M059J (cell line): ENCODE measurements at regions not wholly inside any gene's neighbourhood (a gene's known extent, or its start where the extent isn't known, plus 50 kb on each side); places are given as distances from the start of the nearest gene placed in this dataset.
"Not testable (repeated sequence)": the region's sequence is repeated elsewhere in the genome, so short reads cannot be mapped to it uniquely, and the experiment has no call there.

Source experiments
- DNase-seq: peaks from one replicate; pipeline ENCODE4 v3.0.0-alpha.2; 2012; ENCODE audit warnings: low read depth

DNA sequence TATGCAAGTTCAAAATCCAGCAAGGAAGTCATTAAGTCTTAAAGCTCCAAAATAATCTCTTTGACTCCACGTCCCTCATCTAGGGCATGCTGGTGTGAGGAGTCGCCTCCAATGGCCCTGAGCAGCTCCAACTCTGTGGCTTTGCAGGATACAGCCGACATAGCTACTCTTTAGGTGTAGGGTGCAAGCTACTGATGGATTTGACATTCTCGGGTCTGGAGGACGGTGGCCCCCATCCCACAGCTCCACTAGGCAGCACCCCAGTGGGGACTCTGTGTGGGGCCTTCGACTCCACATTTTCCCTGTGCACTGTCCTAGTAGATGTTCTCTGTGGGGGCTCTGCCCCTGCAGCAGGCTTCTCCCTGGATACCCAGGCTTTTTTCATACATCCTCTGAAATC lies 333.2 kb upstream of the FGF13 start:
- DNase-seq, result no peak

GRCh38 chrX:139039041-139039440 lies 327.5 kb upstream of the FGF13 start:
- no peak for DNase-seq

DNA sequence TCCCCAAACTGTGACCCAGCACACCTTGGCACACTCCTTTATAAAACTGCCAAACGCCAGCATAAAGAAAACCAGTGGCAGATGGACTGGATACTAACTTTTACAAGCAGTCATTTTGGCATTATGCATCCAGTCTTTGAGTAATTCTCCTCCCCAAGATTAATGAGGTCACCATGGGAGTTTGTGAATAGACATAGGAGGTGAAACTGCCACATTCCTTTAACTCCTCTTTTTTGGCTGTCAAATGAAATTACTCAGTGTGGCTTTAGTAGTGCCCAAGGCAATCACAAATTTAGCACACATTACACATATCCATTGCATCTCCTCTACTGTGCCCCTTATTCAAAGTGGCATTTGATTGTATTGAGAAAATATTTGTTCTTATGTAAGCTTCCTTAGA lies 315.3 kb upstream of the FGF13 start:
- peak; percentile 84 for DNase-seq

DNA sequence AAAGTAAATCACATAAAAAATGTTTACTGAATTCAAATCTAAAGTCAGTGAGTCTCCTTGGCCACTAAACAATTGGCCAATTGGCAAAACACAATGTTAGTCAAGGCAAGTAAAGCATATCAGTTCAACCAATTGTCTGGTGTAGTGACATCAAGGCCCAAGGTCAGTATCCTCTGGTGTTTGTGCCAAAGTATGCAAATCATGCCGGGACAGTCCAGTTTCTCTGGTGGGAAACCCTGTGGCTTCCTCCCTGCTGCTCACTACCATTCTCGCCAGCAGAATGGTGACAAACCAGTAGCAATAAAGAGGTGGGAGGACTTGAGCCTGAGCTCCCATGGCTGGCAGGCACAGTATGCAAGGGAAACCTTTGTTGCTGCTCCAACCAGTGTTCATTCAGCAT lies 314.9 kb upstream of the FGF13 start:
- no peak for DNase-seq

GRCh38 chrX:139025816-139026215 lies 314.3 kb upstream of the FGF13 start:
- DNase-seq, result peak; percentile 20

DNA sequence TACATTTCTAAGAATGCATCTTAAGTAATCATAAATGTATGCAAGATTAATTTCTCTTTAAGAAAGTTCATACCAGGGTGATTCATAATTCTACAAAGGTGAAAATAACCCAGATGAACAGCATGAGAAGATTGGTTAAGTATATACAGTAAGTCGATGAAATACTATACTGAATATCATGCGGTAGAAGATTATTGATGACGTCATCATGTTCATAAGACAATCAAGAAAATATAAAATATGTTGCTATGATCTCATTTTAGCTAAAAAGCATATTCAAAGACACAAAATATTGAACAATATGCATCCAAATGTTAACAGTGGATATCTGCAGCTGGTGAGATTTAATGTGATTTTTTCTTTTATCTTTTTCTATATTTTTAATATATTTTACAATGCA lies 312.0 kb upstream of the FGF13 start:
- DNase-seq, result no peak

DNA sequence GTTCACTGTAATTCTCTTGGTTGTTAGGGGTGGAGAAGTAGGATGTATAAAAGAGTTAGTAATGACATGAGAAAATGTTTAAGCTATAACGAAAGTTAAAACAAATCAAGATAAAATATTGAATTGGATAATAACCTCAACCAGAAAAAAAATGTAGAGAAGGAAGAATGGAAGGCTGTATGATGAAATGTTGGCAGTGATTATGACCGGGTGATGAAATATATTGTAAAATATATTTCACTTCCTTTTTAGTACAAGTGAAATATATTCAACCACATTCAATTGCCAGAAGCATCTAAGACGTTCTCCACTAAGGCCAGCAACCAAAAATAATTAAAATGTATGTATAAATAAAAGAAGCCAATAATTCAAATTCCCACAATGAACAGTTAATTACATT lies 309.3 kb upstream of the FGF13 start:
- no peak for DNase-seq

DNA sequence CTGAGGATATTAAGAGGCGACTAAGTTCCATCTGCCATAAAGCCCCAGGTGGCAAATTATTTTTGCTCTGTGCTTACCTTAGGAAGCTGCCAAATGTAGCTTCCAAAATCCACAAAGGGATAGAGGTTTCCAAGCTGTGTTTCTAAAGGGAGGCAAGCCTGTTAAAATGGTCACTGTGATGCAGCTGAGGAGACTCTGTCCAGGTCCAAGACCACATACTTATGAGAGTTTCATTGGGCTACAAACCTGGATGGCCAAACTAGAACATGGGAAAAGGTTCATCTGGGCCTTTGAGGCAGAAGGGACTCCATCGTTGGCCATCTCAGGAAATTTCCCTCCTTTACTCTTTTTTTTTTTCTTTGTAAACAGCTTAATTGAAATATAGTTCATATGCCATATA lies 306.9 kb upstream of the FGF13 start:
- no peak for DNase-seq

DNA sequence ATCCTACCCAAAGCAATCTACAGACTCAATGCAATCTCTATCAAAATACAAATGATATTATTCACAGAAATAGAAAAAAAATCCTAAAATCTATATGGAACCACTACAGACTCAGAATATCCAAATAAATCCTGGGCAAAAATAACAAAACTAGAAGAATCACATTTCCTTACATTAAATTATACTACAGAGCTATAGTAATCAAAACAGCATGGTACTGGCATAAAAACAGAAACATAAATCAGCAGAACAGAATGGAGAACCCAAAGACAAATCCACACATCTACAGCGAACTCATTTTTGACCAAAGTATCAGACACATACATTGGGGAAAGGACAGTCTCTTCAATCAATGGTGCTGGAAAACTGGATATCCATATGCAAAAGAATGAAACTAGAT lies 304.1 kb upstream of the FGF13 start:
- DNase-seq, result no peak

DNA sequence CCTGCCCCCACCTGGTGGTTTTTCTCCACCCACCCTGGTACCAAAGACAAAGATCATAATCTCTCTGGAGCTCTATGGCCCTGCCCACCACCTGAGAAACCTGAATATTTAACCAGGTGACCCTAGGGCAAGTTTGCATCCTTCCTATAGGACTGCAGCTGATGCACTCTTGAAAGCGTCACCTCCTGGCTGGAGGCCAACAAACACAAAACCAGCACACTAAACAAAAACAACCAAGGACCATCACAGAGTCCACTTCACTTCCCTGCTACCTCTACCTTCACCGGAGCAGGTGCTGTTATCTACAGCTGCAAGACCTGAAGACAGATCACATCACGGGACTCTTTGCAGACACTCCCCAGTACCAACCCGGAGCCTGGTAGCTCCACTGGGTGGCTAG lies 296.7 kb upstream of the FGF13 start:
- DNase-seq, result no peak

DNA sequence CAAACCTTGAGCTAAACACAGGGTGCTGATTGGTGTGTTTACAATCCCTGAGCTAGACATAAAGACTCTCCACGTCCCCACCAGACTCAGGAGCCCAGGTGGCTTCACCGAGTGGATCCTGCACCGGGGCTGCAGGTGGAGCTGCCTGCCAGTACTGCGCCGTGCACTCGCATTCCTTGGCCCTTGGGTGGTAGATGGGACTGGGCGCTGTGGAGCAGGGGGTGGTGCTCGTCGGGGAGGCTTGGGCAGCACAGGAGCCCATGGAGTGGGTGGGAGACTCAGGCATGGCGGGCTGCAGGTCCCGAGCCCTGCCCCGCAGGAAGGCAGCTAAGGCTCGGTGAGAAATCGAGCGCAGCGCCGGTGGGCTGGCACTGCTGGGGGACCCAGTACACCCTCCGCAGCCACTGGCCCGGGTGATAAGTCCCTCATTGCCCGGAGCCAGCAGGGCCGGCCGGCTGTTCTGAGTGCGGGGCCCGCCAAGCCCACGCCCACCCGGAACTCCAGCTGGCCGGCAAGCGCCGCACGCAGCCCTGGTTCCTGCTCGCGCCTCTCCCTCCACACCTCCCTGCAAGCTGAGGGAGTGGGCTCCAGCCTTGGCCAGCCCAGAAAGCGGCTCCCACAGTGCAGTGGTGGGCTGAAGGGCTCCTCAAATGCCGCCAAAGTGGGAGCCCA lies 292.5 kb upstream of the FGF13 start:
- DNase-seq, result not testable (repeated sequence)

DNA sequence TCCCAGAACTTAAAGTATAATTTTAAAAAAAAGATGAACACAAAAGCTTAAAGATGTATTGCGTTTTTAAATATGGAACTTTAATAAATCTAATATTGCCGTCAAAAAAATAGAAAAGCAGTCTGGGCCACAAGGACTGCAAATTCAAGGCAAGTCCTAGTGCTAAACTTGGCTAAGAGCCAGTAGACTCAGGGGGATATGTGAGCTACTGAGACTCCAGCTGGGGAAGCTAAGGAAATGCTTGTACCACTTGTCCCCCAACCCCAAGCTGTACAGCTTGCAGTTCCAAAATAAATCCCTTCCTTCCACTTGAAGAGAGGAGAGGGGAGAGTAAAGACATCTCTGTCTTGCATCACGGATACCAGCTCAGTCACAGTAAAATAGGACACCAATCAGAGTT lies 290.8 kb upstream of the FGF13 start:
- DNase-seq, result no peak

GRCh38 chrX:138996268-138996667 lies 284.8 kb upstream of the FGF13 start:
- DNase-seq, result no peak

DNA sequence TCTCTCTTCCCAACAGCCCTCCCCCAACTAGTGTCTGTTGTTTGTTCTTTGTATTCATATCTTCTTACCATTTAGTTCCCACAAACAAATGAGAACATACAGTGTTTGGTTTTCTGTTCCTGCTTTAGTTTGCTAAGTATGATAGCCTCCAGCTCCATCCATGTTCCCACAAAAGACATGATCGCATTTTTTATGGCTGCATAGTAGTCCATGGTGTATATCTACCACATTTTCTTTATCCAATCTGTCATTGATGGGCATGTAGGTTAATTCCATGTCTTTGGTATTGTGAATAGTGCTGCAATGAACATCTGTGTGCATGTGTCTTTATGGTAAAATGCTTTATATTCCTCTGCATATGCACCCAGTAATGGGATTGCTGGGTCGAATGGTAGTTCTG lies 283.9 kb upstream of the FGF13 start:
- DNase-seq, result no peak

DNA sequence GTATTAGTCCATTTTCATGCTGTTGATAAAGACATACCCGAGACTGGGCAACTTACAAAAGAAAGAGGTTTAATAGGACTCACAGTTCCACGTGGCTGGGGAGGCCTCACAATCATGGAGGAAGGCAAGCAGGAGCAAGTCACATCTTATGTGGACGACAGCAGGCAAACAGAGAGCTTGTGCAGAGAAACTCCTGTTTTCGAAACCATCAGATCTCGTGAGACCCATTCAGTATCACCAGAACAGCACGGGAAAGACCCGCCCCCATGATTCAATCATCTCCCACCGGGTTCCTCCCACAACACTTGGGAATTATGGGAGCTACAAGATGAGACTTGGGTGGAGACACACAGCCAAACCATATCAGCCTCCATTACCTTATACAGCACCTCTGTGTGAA lies 278.9 kb upstream of the FGF13 start:
- not testable (repeated sequence) for DNase-seq

- peak; percentile 64 for DNase-seq
Measured at GRCh38 chrX:138986866-138987265, 275.3 kb upstream of the FGF13 start.

DNA sequence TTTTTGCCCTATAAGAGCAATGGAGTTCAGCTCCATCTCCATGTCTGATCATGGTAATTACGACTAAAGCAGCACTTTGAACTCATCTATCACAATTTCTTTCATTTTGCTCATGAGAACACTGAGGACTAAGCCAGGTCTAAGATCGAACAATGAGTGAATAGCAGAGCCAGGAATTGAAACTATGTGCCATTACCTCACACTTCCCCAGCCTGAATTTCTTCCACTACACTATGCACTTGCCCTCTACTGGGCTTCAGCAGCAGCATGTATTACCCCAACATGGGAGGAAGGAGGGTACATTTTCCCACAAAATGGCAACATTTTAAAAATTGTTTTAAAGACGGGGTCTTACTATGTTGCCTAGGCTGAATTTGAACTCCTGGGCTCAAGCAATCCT lies 274.7 kb upstream of the FGF13 start:
- peak; percentile 67 for DNase-seq

GRCh38 chrX:138982365-138982764 lies 270.8 kb upstream of the FGF13 start:
- no peak for DNase-seq

GRCh38 chrX:138964501-138964900 lies 253.0 kb upstream of the FGF13 start:
- no peak for DNase-seq

DNA sequence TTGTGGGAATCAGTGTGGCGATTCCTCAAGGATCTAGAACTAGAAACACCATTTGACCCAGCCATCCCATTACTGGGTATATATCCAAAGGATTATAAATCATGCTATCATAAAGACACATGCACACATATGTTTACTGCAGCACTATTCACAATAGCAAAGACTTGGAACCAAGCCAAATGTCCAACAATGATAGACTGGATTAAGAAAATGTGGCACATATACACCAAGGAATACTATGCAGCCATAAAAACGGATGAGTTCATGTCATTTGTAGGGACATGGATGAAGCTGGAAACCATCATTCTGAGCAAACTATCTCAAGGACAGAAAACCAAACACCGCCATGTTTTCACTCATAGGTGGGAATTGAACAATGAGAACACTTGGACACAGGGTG lies 250.9 kb upstream of the FGF13 start:
- DNase-seq, result not testable (repeated sequence)

DNA sequence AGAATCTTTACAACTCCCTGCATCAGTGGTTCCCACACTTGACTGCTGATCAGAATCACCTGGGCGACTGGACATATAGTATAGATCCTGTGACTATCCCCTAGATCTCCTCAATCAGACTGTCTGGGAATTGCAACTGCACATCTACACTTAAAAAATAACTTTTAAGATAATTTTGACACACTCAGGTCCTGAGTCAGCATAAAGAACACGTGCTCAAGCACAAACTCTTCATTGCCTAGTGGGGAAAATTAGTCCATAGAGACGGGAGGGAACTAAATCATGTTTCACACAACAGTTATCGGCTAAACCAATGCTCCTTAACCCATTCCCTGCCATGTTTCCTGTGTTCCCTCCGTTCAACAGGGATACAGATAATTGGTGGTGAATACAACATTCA lies 243.5 kb upstream of the FGF13 start:
- no peak for DNase-seq

GRCh38 chrX:138946926-138947325 lies 235.4 kb upstream of the FGF13 start:
- peak; percentile 62 for DNase-seq

DNA sequence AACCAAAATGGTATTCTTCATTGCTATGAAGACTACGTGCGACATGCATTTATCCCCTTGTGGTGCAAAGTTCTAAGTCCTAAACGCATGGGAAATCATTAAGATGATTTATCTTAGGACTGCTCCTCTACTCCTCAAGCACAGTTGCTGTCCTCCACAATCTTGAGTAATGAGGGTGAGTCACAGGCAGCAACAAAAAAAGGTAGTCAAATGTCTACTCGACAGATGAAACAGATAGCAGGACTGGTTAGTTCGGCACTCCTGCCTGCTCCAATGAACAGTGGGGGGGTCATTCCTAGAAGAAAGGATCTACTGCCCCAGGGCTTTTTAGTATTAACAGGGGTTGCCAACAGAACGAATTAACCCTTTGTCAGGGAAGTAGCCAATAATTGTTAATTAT lies 233.7 kb upstream of the FGF13 start:
- peak; percentile 91 for DNase-seq

DNA sequence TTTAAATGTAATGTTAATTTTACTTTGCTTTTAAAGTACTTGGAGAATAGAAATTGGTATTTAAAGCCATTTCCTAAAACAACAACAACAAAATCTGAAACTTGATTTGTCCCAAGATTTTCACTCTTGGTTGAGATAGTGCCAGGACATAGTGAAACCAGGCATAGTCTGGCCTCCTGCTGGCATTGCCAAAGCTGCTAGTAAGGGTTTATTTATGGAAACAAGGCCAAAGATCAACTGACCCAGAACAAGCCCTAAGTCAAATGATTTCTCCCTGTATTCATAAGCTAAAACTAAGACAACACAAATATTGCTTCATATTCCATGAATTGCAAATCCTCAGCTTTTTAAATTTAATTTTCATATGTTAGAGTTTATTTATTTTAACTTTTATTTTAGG lies 227.5 kb upstream of the FGF13 start:
- no peak for DNase-seq
